GM12878 (cell line): ENCODE measurements at regions not wholly inside any gene's neighbourhood (a gene's known extent, or its start where the extent isn't known, plus 50 kb on each side); places are given as distances from the start of the nearest gene placed in this dataset.
A peak's percentile ranks its signal among the peaks of the same experiment; 100 is the strongest.

Experiments used
- ATAC-seq: fragments of 200-7000 bp; cut with Tn5 transposase; 3 replicates; pipeline ENCODE4 v1.9.1; 2020; ENCODE audit warnings: mild to moderate bottlenecking, moderate library complexity
- BruUV-seq: library from RNA; stranded (reverse); fragments of 400-500 nt; replicated peaks from 2 replicates; lab custom pipeline; 2021; lab: Mats Ljungman, UMichigan
- CTCF ChIA-PET: fragments of 300-600 bp; sonication (Branson Sonifier 250); formaldehyde crosslinking; extraction: SDS; loops from one replicate; lab custom pipeline; 2021; ENCODE audit warnings: inconsistent platforms; lab: Yijun Ruan, JAX
- POLR2A ChIA-PET: fragments of 350-600 bp; formaldehyde crosslinking; extraction: SDS; loops from one replicate; lab custom pipeline; 2021; ENCODE audit warnings: inconsistent platforms; lab: Charles Lee
- RAD21 ChIA-PET: fragments of 300-600 bp; sonication (Branson Sonifier 250); formaldehyde crosslinking; loops from one replicate; lab custom pipeline; 2023; ENCODE audit warnings: antibody characterized with exemption; ENCODE audit not compliant: unreplicated experiment; lab: Charles Lee
- SMC1A ChIA-PET: fragments of 300-600 bp; sonication (Branson Sonifier 250); formaldehyde crosslinking; loops from one replicate; lab custom pipeline; 2023; ENCODE audit not compliant: unreplicated experiment, uncharacterized antibody; lab: Charles Lee
- DNase-seq: peaks from one replicate; pipeline ENCODE4 v3.0.0-alpha.2; 2011; ENCODE audit warnings: low read depth, low spot score
- FAIRE-seq: peaks from 3 replicates; lab custom pipeline; 2011; peaks lifted over from hg19 to GRCh38; lab: Jason Lieb, UNC
- H2AFZ ChIP-seq: 2 replicates; pipeline ENCODE4 v1.6.0; 2011; ENCODE audit warnings: low read depth, low read length, control low read depth; ENCODE audit not compliant: control insufficient read depth
- H3K27ac ChIP-seq: 2 replicates; pipeline ENCODE4 v1.5.1; 2011; ENCODE audit warnings: control low read depth; ENCODE audit not compliant: control insufficient read depth, insufficient read depth
- H3K27me3 ChIP-seq, 2 experiments: replicated peaks in 1 of 2; 2 replicates each; pipeline versions ENCODE4 v1.6.0 to v1.6.1; 2011; ENCODE audit warnings: low read length in 1 of 2; ENCODE audit not compliant: control insufficient read depth in 2 of 2, insufficient read depth in 2 of 2
- H3K36me3 ChIP-seq, 2 experiments: 2 replicates each; pipeline ENCODE4 v1.5.1; 2011; ENCODE audit warnings: low read length in 1 of 2; ENCODE audit not compliant: control insufficient read depth in 2 of 2, insufficient read depth in 2 of 2
- H3K4me1 ChIP-seq: 2 replicates; pipeline ENCODE4 v1.6.1; 2011; ENCODE audit warnings: mild to moderate bottlenecking, low read length, moderate library complexity, mixed read lengths; ENCODE audit not compliant: control insufficient read depth, insufficient read depth
- H3K4me2 ChIP-seq: 2 replicates; pipeline ENCODE4 v1.6.0; 2011; ENCODE audit warnings: control low read depth; ENCODE audit not compliant: control insufficient read depth, insufficient read depth
- H3K4me3 ChIP-seq: fragments of 200-600 bp; sonication (generic); 2 replicates; pipeline ENCODE4 v1.5.1; 2016
- H3K79me2 ChIP-seq: 2 replicates; pipeline ENCODE4 v1.6.0; 2011; ENCODE audit warnings: low read length; ENCODE audit not compliant: control insufficient read depth, insufficient read depth
- H3K9ac ChIP-seq: 2 replicates; pipeline ENCODE4 v1.8.0; 2011; ENCODE audit warnings: low read length, control low read depth, mixed read lengths; ENCODE audit not compliant: control insufficient read depth, insufficient read depth
- H3K9me3 ChIP-seq: replicated peaks from 3 replicates; pipeline ENCODE4 v1.5.1; 2011; ENCODE audit warnings: mild to moderate bottlenecking, low read length; ENCODE audit not compliant: control insufficient read depth, insufficient read depth
- H4K20me1 ChIP-seq: 2 replicates; pipeline ENCODE4 v1.6.0; 2011; ENCODE audit not compliant: control insufficient read depth, insufficient read depth
- CBX5 ChIP-seq: sonication (generic); IDR thresholded peaks from 2 replicates; pipeline ENCODE4 v1.6.1; 2016; ENCODE audit warnings: low read depth, moderate library complexity, mild to moderate bottlenecking, inconsistent platforms
- EGR1 ChIP-seq, 2 experiments: IDR thresholded peaks; 1 replicate in 1 of 2; 2 replicates in 1 of 2; pipeline ENCODE4 v1.6.1; 2011 to 2012; ENCODE audit warnings: low read depth in 2 of 2, low read length in 2 of 2, borderline replicate concordance in 1 of 2, mild to moderate bottlenecking in 1 of 2, moderate library complexity in 1 of 2
- ESRRA ChIP-seq: IDR thresholded peaks from 2 replicates; pipeline ENCODE4 v1.6.1; 2012; ENCODE audit warnings: mild to moderate bottlenecking, low read length, improper control_type of control experiment
- HDAC2 ChIP-seq: fragments of 200-600 bp; sonication (generic); IDR thresholded peaks from 2 replicates; pipeline ENCODE4 v1.6.1; 2017
- MTA3 ChIP-seq: IDR thresholded peaks from 2 replicates; pipeline ENCODE4 v1.6.1; 2012; ENCODE audit warnings: low read length, inconsistent platforms, borderline replicate concordance
- NFYB ChIP-seq: IDR thresholded peaks from 2 replicates; pipeline ENCODE4 v1.6.1; 2011; ENCODE audit warnings: low read depth, mild to moderate bottlenecking, low read length, improper control_type of control experiment, moderate library complexity; ENCODE audit not compliant: insufficient read depth
- NR2C1 ChIP-seq: fragments of 450-650 bp; IDR thresholded peaks from 2 replicates; pipeline ENCODE4 v1.6.1; 2017; ENCODE audit warnings: antibody characterized with exemption, mild to moderate bottlenecking, moderate library complexity
- PAX5 ChIP-seq: IDR thresholded peaks from 2 replicates; pipeline ENCODE4 v1.6.1; 2011; ENCODE audit warnings: low read depth, low read length, borderline replicate concordance
- PML ChIP-seq: IDR thresholded peaks from 2 replicates; pipeline ENCODE4 v1.6.1; 2012; ENCODE audit warnings: low read length, inconsistent platforms
- RAD51 ChIP-seq: fragments of 450-650 bp; IDR thresholded peaks from 2 replicates; pipeline ENCODE4 v1.6.1; 2016; ENCODE audit warnings: moderate library complexity, mild to moderate bottlenecking, inconsistent platforms
- SREBF1 ChIP-seq: IDR thresholded peaks from 2 replicates; pipeline ENCODE4 v1.6.1; 2012; ENCODE audit warnings: mild to moderate bottlenecking, low read length
- STAT1 ChIP-seq: fragments of 450-650 bp; conservative IDR thresholded peaks from 2 replicates; pipeline ENCODE4 v1.6.1; 2014; ENCODE audit warnings: antibody characterized with exemption, mild to moderate bottlenecking
- WGBS: methylation state at CpG from one replicate; pipeline ENCODE4 v1.1.6; 2016; ENCODE audit warnings: low lambda C conversion rate; ENCODE audit not compliant: insufficient replicate concordance, insufficient coverage; ENCODE audit errors: missing lambda C conversion rate; 5-methylcytosine and 5-hydroxymethylcytosine counted together
- in situ Hi-C: fragments of 300-500 bp; cut with MboI; formaldehyde crosslinking; loops from 9 replicates; pipeline ENCODE4 v1.14.3; 2018; ENCODE audit warnings: mixed read lengths
- intact Hi-C: fragments of 100-400 bp; cut with micrococcal nuclease; formaldehyde crosslinking; loops from one replicate; pipeline ENCODE4 v1.14.2; 2022; ENCODE audit not compliant: unreplicated experiment

DNA sequence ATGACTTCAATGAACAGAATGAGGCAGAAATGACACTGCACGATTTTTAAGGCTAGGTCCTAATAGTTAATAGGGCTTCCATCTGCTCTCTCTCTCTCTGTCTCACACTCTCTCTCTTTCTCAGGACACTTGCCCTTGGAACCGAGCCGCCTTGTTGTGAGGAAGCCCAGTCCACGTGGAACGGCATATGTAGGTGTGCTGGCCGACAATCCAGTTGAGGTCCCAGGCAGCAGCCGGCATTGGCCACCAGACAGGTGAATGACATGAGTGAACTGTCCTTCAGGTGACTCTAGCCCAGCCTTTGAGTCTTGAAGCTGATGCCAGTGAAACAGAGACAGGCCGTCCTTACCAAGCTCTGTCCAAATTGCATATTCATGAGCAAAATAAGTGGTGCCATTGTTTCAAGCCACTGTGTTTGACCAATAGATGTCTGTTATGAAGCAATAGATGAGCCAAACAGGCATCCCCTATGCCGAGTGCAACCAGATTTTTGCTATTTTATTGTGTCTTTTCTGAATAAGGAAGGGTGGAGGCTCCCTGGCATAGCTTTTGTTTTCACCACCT lies 217.5 kb upstream of the LHX5 start (continued):
- TF ChIP-seq PAX5, result no peak
- TF ChIP-seq NR2C1, result no peak

DNA sequence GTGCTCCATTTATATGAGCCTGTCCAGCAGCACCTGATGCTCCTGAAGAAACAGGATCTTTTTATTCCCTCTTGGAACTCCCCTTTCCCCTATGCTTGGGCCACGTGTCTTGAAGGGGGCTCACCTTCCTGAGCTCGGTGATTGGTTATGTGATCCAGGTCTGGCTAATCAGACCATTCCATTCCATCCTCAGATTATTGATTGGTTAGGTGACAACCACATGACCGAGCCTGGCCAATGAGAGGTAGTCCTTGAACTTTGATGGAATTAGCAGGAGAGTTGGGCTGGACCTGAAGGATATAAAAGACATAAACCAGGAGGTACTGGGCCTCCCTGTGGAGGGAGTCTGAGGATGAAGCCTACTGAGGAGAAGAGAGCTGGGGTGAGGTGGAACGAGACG lies 216.6 kb upstream of the LHX5 start:
- H3K9me3 ChIP-seq, result no peaks in the 10 kb centered on the region
- H3K4me3 ChIP-seq, result no peak overlapping the region
- no peak for DNase-seq
- no peaks in the 10 kb centered on the region for H4K20me1 ChIP-seq
- ChIA-PET POLR2A (no interaction called here), RAD21 (no interaction called here), CTCF (no interaction called here), SMC1A (no interaction called here)
- no peaks in the 10 kb centered on the region; a peak in 1 of 4 replicates for H3K27me3 ChIP-seq
- no peaks in the 10 kb centered on the region for H3K4me1 ChIP-seq
- no TSS peak for BruUV-seq
- WGBS, result 25% methylated on average over 5 of the region's 5 CpGs
- TF ChIP-seq NFYB, result peak; percentile 34; the same call in 1 of the 2 replicates
- no peak for TF ChIP-seq ESRRA
- H3K27ac ChIP-seq, result no peak overlapping the region
- no peak for FAIRE-seq
- no peak overlapping the region for H3K4me2 ChIP-seq
- H3K79me2 ChIP-seq, result no peaks in the 10 kb centered on the region
- in situ Hi-C loops (no loop called here), intact Hi-C loops (no loop called here)
- ATAC-seq, result no peak
- H3K36me3 ChIP-seq, result no peaks in the 10 kb centered on the region
- no peak overlapping the region for H3K9ac ChIP-seq
- H2AFZ ChIP-seq, result no peak overlapping the region

DNA sequence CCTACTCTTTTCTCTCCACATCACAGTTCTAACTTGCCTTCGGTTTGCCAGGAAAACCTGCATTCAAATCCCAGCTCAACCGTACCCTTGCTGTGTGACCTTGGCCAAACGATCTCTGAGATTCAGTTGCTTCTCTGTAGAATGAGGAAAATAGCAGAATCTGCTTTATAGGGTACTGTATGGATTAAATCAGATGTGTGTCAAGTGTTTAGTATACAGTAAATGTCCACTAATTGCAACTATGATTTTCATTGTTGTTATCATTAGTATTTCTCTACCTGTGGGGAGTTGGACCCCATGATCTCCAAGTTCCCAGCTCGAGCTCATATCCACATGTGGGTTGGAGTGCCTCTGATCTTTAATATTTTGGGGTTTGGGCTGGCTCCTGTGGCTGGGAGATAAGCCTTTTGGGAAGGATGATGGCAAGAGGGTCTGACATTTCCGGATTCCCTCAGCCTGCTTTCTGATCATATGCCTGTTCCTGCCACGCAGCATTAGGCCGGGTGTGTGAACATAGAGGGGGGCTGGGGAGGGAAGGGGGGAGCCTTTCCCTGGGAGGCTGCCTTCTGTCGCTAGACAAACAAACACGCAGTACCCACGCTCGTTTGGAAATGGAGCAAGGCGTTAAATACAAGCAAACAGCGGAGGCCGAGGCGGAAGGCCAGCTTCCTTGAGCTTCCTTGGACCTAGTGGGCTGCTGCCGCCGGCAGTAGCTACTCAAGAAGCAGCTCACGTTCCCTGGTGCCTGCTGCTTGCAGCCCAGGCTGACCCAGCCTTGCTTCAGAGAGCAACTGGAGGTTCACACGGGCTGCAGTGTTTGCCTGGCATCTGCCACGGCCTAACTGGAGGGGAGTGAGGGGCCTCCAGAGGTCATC lies 213.5 kb upstream of the LHX5 start:
- ChIA-PET RAD21 (no interaction called here), CTCF (no interaction called here)
- no TSS peak for BruUV-seq

More for the DNA sequence above, 213.5 kb upstream of the LHX5 start:
- WGBS, result 11% methylated on average over 15 of the region's 20 CpGs
- no peaks in the 10 kb centered on the region; a peak in 1 of 4 replicates for H3K27me3 ChIP-seq
- DNase-seq (no peak), FAIRE-seq (no peak), ATAC-seq (no peak)
- H3K4me3 ChIP-seq, result no peak overlapping the region
- H3K4me2 ChIP-seq, result no peak overlapping the region
- no peaks in the 10 kb centered on the region for H3K9me3 ChIP-seq
- ChIA-PET POLR2A (no interaction called here), SMC1A (no interaction called here)
- H3K27ac ChIP-seq, result no peak overlapping the region
- H4K20me1 ChIP-seq, result no peaks in the 10 kb centered on the region
- no peaks in the 10 kb centered on the region for H3K79me2 ChIP-seq
- no peak overlapping the region for H3K9ac ChIP-seq
- TF ChIP-seq STAT1 (no peak), PML (no peak), MTA3 (no peak), SREBF1 (no peak), HDAC2 (no peak), RAD51 (no peak), EGR1 (IDR thresholded peaks at IDR 0.05; ENCODE audit: borderline replicate concordance in 1 of 2, low read depth in 2 of 2, low read length in 2 of 2) (no peak), CBX5 (no peak)
- no peak overlapping the region for H2AFZ ChIP-seq
- intact Hi-C loops, result no loop called here
- H3K4me1 ChIP-seq, result no peaks in the 10 kb centered on the region
- in situ Hi-C loops, result no loop called here
- no peaks in the 10 kb centered on the region for H3K36me3 ChIP-seq
